MCF 10A (cell line): ENCODE measurements at regions not wholly inside any gene's neighbourhood (a gene's known extent, or its start where the extent isn't known, plus 50 kb on each side); places are given as distances from the start of the nearest gene placed in this dataset.

ENCODE experiments used
- BruUV-seq: library from RNA; stranded (reverse); fragments of 400-500 nt; replicated peaks from 2 replicates; lab custom pipeline; 2021; lab: Mats Ljungman, UMichigan
- CTCF ChIA-PET: fragments of 300-600 bp; sonication (Branson Sonifier 250); formaldehyde crosslinking; extraction: SDS; loops from one replicate; lab custom pipeline; 2021; ENCODE audit warnings: antibody characterized with exemption, inconsistent platforms; lab: Yijun Ruan, JAX
- POLR2A ChIA-PET: fragments of 300-600, 350-650 bp; sonication (Branson Sonifier 250); formaldehyde crosslinking; extraction: SDS; loops from one replicate; lab custom pipeline; 2020; ENCODE audit warnings: antibody characterized with exemption, inconsistent platforms; lab: Yijun Ruan, JAX
- DNase-seq: peaks from one replicate; pipeline ENCODE4 v3.0.0-alpha.2; 2018; ENCODE audit not compliant: unreplicated experiment
- H3K27ac Mint-ChIP-seq: one replicate; pipeline ENCODE4 v1.8.0; 2022; ENCODE audit warnings: mild to moderate bottlenecking, low read depth, mixed read lengths; ENCODE audit not compliant: unreplicated experiment
- H3K27me3 Mint-ChIP-seq: one replicate; pipeline ENCODE4 v1.8.0; 2022; ENCODE audit warnings: mixed read lengths; ENCODE audit not compliant: insufficient read depth, unreplicated experiment
- H3K36me3 Mint-ChIP-seq: one replicate; pipeline ENCODE4 v1.8.0; 2022; ENCODE audit warnings: mild to moderate bottlenecking, moderate library complexity, mixed read lengths; ENCODE audit not compliant: insufficient read depth, unreplicated experiment
- H3K4me1 Mint-ChIP-seq: one replicate; pipeline ENCODE4 v1.8.0; 2022; ENCODE audit warnings: mixed read lengths; ENCODE audit not compliant: insufficient read depth, unreplicated experiment
- H3K4me3 Mint-ChIP-seq: one replicate; pipeline ENCODE4 v1.8.0; 2022; ENCODE audit warnings: mild to moderate bottlenecking, moderate library complexity, mixed read lengths; ENCODE audit not compliant: unreplicated experiment
- H3K9me3 Mint-ChIP-seq: one replicate; pipeline ENCODE4 v1.8.0; 2022; ENCODE audit warnings: mixed read lengths; ENCODE audit not compliant: unreplicated experiment
- intact Hi-C: fragments of 100-400 bp; cut with micrococcal nuclease; formaldehyde crosslinking; loops from 2 replicates; pipeline ENCODE4 v1.14.1; 2022
- TF ChIP-seq, protein P1 (sequence below): fragments of 200-600 bp; IDR thresholded peaks from one replicate; pipeline ENCODE4 v1.8.0; 2022; ENCODE audit warnings: antibody characterized with exemption, mild to moderate bottlenecking; ENCODE audit not compliant: unreplicated experiment

DNA sequence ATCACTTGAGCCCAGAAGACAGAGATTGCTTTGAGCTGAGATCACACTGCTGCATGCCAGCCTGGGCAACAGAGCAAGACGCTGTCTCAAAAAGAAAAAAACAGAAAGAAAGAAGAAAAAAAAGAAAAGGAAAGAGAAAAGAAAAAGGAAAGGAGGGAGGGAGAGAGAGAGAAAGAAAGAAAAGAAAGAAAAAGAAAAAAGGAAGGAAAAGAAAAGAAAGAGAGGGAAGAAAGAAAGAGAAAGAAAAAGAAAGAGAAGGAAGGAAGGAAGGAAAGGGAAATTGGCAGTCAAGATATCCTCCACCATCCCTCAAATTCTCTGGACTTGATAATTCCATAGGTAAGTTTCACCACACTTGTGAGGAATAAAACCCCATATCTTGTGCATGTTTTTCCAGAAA lies 71.4 kb upstream of the WSB1 start:
- TF ChIP-seq, protein P1, sequence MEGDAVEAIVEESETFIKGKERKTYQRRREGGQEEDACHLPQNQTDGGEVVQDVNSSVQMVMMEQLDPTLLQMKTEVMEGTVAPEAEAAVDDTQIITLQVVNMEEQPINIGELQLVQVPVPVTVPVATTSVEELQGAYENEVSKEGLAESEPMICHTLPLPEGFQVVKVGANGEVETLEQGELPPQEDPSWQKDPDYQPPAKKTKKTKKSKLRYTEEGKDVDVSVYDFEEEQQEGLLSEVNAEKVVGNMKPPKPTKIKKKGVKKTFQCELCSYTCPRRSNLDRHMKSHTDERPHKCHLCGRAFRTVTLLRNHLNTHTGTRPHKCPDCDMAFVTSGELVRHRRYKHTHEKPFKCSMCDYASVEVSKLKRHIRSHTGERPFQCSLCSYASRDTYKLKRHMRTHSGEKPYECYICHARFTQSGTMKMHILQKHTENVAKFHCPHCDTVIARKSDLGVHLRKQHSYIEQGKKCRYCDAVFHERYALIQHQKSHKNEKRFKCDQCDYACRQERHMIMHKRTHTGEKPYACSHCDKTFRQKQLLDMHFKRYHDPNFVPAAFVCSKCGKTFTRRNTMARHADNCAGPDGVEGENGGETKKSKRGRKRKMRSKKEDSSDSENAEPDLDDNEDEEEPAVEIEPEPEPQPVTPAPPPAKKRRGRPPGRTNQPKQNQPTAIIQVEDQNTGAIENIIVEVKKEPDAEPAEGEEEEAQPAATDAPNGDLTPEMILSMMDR = no peak
- Mint-ChIP-seq H3K27ac (no peak overlapping the region), H3K27me3 (no peaks in the 10 kb centered on the region), H3K4me1 (no peaks in the 10 kb centered on the region), H3K36me3 (no peaks in the 10 kb centered on the region), H3K9me3 (no peaks in the 10 kb centered on the region), H3K4me3 (no peak overlapping the region)
- ChIA-PET POLR2A (interaction anchor here (1.1 kb wide), 1 partner anchor 16 kb away, joined by 3 read pairs; no protein-coding TSS in a partner anchor), CTCF (interaction anchor here (0.6 kb wide), 3 partner anchors 16 to 424 kb away, joined by 3 to 4 read pairs (median 3); no protein-coding TSS in a partner anchor)
- intact Hi-C loops = no loop called here
- BruUV-seq = no TSS peak
- no peak for DNase-seq

DNA sequence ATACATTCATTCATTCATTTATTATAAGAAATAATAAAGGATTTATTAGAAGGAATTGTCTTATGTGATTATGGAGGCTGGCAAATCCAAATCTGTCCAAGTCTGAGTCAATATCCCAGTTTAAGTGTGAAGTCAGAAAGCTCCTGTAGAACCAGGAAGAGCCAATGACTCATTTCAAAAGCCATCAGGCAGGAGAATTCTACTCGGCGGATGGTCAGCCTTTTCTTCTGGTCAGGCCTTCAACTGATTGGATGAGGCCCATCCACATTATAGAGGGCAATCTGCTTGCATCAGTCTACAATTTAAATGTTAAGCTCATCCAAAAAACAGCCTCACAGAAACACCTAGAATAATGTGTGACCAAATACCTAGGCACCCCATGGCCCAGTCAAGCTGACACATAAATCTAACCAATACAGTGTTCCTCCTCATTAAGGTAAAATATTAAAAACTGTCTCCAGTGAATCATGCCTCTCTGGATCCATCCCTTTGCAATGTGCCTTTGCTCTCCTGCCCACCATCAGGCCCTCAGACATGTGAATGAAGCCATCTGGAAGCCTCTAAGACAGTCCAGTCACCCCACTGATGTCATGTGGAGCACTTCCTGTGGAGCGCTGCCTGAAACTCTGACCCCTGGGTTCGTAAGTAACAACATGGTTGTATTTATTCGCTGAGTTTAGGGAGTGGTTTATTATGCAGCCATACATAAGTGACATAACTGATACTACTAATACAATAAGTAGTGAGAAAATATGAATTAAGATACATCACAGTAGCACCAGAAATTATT lies 69.2 kb upstream of the WSB1 start:
- no TSS peak for BruUV-seq
- no peaks in the 10 kb centered on the region for H3K27me3 Mint-ChIP-seq
- intact Hi-C loops = no loop called here
- no peak overlapping the region for H3K4me3 Mint-ChIP-seq
- H3K4me1 Mint-ChIP-seq = no peaks in the 10 kb centered on the region
- no peaks in the 10 kb centered on the region for H3K9me3 Mint-ChIP-seq
- TF ChIP-seq, protein P1 = no peak
- ChIA-PET POLR2A (interaction anchor here (1.1 to 2.4 kb wide), 3 partner anchors 18 to 316 kb away, joined by 3 to 9 read pairs (median 3); no protein-coding TSS in a partner anchor), CTCF (interaction anchor here (0.6 to 1.0 kb wide), 2 partner anchors 26 to 375 kb away, joined by 3 to 5 read pairs; no protein-coding TSS in a partner anchor)
- H3K27ac Mint-ChIP-seq = no peak overlapping the region
- H3K36me3 Mint-ChIP-seq = no peaks in the 10 kb centered on the region
- DNase-seq = peak; percentile 45

DNA sequence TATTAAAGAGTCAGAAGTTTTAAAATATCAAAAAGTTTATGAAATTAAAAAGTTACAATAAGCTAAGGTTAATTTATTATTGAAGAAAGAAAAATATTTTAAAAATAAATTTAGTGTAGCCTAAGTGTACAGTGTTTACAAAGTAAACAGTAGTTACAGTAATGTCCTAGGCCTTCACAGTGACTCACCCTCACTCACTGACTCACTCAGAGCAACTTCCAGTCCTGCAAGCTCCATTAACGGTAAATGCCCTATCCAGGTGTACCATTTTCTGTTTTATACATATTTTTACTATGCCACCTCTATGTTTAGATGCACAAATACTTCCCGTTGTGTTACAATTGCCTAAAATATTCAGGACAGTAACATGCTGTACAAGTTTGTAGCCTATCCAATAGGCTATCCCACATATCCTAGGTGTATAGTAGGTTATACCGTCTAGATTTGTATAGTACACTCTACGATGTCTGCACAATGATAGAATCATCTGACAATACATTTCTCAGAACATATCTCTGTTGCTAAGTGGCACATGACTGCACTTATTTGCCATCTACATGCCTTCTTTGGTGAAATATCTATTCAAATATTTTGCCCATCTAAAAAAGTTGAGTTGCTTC lies 67.2 kb upstream of the WSB1 start:
- Mint-ChIP-seq H3K4me3 (no peak overlapping the region), H3K4me1 (no peaks in the 10 kb centered on the region), H3K9me3 (no peaks in the 10 kb centered on the region), H3K27me3 (no peaks in the 10 kb centered on the region), H3K27ac (peak overlapping the region; percentile 57), H3K36me3 (no peaks in the 10 kb centered on the region)
- TF ChIP-seq, protein P1 = no peak
- CTCF ChIA-PET = interaction anchor here (0.6 to 3.4 kb wide), 3 partner anchors 10 to 383 kb away, joined by 3 to 16 read pairs (median 3); no protein-coding TSS in a partner anchor
- POLR2A ChIA-PET = interaction anchor here (0.7 to 2.4 kb wide), 3 partner anchors 20 to 794 kb away, joined by 3 to 9 read pairs (median 6); no protein-coding TSS in a partner anchor
- peak; percentile 73 for DNase-seq
- no TSS peak for BruUV-seq
- intact Hi-C loops = no loop called here

DNA sequence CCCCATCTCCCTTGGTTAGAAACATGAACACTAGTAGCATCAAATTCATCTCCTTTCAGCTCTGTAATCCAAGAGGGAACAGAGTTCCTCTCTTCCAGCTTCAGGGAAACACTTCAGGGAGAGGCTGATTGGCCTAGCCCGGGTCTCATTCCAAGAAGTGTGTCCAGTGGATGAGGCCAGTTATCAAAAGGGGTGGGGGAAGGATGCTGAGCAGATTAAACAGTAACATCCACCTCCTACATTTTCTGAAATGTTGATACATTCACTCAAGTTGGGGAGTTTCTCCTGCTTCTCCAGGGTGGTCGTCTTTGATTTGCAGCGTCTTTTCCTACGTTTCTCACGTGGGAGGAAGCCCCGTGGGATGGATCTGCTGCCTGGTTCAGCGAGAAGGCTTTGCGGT lies 62.9 kb upstream of the WSB1 start:
- Mint-ChIP-seq H3K27me3 (no peaks in the 10 kb centered on the region), H3K4me3 (no peak overlapping the region), H3K36me3 (no peaks in the 10 kb centered on the region), H3K27ac (no peak overlapping the region), H3K4me1 (no peaks in the 10 kb centered on the region), H3K9me3 (no peaks in the 10 kb centered on the region)
- POLR2A ChIA-PET = no interaction called here
- TF ChIP-seq, protein P1 = no peak
- intact Hi-C loops = no loop called here
- no TSS peak for BruUV-seq
- CTCF ChIA-PET = interaction anchor here (0.5 to 1.9 kb wide), 2 partner anchors 373 to 420 kb away, joined by 3 to 5 read pairs; no protein-coding TSS in a partner anchor
- no peak for DNase-seq
